NCI-H524 treated with DMSO at 0.1 percent for 48 hours (cell line): ENCODE measurements at regions not wholly inside any gene's neighbourhood (a gene's known extent, or its start where the extent isn't known, plus 50 kb on each side); places are given as distances from the start of the nearest gene placed in this dataset.
A peak's percentile ranks its signal among the peaks of the same experiment; 100 is the strongest.
"Not testable (repeated sequence)": the region's sequence is repeated elsewhere in the genome, so short reads cannot be mapped to it uniquely, and the experiment has no call there.

ENCODE experiments used
- DNase-seq: peaks from one replicate; lab custom pipeline; 2025; lab: John Stamatoyannopoulos, UW

DNA sequence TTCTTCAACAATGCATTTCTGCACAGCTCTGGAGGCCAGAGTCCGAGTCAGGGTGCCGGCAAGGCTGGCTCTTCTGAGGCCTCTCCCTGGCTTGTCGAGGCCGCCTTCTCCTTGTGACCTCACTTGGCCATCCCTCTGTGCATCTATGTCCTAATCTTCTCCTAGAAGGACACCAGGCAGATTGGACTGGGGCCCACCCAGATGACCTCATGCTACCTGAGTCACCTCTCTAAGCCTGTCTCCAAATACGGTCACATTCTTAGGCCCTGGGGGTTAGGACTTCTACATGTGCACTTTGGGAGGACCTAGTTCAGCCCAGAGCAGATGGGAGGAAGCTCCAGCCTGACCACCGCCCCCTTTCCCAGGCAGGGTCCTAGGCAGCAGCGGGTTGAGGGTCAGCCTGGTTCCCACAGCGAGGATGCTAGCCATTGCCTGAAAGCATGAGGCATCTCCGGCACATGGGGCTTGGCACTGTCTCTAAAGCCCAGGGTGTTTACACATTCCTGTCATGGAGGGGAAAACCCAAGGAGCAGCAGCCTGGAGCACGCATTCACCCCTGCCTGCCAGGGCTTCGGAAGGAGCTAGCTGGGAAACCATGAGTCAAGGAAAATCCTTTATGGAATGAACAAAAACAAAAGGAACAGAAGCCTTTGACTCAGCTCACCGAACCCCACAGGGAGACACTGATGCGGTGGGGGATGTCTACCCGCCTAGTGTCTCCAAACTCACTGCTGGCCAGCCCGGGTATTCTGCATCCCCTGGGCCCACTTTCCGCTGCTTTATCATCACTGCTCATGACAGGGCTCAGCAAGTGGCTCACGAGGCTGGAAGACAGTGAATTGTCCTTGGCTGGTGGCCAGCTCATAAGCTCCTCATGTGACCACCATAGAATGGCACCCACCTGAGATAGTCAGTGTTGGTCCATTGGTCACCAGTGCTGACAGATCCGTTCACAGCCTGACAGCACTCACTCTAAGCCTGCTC is 140.2 kb upstream of the ZNF469 start:
- DNase-seq = not testable (repeated sequence)

DNA sequence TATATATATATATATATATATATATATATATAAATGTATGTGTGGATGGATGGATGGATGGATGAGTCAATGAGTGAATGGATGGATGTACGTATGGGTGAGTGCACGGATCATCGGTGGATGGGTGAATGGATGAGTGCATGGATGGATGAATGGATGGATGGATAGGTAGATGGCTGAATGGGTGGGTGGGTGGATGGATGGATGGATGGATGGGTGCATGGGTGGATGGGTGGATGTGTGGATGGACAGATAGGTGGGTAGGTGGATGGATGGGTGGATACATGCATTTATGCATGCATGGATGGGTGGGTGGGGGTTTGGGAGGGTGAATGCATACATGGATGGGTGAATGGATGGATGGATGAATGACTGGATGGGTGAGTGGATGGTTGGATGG is 138.8 kb upstream of the ZNF469 start:
- DNase-seq = not testable (repeated sequence)

DNA sequence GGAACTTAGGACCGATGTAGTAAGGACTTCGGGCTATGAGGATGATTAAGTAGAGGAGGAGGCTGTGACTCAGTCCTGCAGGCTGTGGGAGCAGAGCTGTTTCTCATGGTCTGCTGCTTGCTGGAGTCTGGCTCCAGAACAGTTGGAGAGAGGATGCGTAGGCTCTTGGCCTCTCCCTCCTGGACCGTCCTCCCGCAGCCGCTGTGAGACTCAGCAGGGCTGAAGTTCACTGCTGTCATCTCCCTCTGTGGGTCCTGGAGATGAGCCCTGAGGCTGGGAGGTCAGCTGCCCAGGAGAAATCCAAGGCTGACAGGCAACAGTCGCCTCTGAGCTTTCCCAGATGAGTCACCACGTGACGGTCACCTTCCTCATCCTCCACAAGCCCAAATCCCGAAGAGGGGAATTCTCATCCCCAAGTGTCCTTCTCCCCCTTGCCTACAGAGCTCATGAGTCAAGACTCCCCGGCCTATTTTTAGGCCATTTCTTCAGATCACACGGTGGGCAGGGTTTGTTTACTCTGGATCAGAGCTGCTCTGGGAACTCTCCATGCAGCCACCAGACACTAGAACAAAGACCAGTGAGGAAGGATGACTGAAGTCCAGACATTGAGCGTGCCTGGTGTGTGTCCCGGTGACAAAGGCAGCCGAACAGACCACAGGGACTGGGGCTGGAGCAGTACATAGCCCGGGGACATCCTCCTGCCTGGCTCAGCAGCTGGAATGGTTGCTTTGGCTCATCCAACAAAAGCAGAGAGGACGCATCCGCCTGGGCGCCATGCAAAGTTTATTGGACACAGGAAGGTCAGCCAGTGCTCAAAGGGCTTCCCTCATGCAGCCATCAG is 137.3 kb upstream of the ZNF469 start:
- DNase-seq = not testable (repeated sequence)

DNA sequence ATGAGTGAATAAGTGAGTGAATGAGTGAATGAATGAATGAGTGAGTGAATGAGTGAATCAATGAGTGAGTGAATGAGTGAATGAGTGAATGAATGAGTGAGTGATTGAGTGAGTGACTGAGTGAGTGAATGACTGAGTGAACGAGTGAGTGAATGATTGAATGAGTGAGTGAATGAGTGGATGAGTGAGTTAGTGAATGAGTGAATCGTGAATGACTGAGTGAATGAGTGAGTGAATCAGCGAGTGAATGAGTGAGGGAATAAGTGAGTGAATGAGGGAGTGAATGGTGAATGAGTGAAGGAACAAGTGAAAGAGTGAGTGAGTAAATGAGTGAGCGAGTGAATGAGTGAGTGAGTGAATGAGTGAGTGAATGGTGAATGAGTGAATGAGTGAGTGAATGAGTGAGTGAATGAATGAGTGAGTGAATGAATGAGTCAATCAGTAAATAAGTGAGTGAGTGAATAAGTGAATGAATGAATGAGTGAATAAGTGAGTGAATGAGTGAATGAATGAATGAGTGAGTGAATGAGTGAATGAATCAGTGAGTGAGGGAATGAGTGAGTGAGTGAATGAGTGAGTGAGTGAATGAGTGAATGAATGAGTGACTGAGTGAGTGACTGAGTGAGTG is 135.7 kb upstream of the ZNF469 start:
- DNase-seq = not testable (repeated sequence)

GRCh38 chr16:88247583-88247966 is 135.2 kb upstream of the ZNF469 start:
- not testable (repeated sequence) for DNase-seq

DNA sequence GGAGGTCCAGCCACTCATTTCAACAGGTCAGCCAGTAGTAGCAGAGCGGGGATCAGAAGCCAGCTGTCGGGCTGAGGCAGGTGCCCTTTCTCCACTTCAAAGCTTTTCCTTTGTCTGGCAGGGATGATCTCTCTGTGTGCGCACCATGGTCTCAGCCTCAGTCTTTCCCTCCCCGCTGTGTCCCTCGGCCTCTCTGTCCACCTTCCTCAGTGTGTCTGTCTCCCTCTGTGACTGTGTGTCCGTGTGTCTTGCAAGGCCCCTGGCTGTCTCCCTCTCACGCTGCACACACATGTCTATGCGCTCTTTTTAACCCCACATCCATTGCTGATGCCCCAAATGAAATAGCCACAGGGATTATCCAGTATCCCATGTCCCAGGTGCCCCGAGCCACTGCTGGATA is 134.0 kb upstream of the ZNF469 start:
- DNase-seq = not testable (repeated sequence)

GRCh38 chr16:88250381-88250780 is 132.4 kb upstream of the ZNF469 start:
- not testable (repeated sequence) for DNase-seq

- DNase-seq = not testable (repeated sequence)
Observed at GRCh38 chr16:88252057-88252794, 130.5 kb upstream of the ZNF469 start.

DNA sequence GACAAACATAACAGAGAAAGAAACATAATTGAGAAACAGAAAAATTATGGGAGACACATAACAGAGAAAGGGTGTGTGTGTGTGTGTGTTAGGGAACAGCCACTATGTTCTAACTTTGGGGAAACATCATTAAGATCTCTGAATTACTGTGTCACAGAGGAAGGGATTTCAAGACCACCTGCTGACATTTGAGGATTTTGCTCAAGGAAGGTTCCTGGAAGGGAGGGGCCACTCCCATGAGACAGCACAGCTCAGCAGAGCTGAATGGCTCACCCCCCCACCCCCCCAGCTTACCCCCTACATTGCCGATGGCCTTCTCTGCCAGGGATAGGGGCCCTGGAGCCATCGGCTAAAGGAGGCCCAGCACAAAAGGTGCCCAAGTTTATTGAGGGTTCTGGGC is 124.6 kb upstream of the ZNF469 start:
- DNase-seq = not testable (repeated sequence)

- DNase-seq = not testable (repeated sequence)
Observed at GRCh38 chr16:88258764-88259525, 123.8 kb upstream of the ZNF469 start.

DNA sequence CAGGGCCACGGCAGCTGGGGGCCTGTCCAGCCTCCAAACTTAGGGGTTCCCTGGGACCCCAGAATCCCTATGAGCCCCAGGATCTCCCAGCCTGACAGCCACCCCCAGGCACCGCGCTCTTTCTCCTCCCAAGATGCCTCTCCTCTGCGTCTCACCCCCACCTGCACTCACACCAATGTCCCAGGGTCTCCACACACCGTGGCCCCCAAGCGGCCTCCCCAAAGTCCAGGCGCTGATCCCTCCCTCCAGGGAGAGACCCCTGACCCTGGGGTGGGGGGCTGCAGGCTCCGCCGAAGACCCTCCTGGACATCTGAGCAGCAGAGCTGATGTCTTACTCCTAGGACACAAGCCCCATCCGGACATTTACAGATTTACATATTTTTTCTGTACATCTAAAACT is 123.2 kb upstream of the ZNF469 start:
- not testable (repeated sequence) for DNase-seq

DNA sequence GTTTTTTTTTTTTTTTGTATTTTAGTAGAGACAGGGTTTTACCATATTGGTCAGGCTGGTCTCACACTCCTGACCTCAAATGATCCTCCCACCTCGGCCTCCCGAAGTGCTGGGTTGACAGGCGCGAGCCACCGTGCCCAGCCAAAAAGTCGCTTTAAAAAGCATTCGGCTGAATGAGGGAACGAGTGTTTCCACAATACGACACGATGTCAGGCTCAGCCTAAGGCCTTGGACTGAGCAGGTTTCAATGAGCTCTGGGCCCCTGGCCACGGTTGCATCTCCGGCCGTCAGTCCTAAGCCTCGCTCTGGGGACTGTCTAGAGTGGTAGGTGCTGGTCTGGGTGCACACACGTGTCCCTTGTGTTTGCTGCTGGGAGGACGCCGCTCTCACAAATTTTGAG is 122.6 kb upstream of the ZNF469 start:
- DNase-seq = not testable (repeated sequence)

DNA sequence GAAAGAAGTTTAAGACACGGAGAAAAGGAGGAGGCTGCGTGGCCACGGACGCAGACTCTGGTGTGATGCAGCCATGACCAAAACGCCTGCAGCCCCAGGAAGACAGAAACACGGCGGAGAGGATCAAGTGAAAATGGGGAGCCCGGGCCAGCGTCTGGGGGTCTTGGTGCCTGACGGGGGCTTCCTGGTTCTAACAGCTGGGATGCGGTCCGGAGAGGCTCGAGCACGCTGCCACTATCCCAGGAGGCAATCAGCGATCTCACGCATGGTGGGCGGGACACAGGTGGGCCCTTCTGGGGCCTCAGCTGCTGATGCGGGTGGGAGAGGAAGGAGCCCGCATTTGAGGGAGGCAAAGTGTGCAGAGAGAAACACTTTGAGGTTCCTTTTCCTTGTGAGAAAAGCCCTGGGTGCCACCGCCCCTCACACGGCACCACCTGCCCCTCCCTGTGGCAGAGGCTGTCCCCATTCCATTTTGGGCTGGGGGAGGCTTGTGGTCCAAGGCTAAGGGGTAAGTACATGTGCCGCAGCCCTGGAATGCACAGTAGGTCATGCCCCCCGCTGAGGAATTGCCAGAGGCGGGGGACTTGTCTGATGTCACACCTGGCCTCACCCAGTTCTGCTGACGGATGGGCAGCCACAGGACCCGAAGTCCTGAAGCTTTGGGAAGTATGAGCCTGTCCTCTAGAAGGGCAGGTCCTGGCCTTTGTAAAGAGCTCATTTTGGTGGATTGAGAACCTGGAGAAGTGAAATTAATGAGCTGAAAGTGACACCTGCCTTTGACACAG is 121.7 kb upstream of the ZNF469 start:
- not testable (repeated sequence) for DNase-seq

DNA sequence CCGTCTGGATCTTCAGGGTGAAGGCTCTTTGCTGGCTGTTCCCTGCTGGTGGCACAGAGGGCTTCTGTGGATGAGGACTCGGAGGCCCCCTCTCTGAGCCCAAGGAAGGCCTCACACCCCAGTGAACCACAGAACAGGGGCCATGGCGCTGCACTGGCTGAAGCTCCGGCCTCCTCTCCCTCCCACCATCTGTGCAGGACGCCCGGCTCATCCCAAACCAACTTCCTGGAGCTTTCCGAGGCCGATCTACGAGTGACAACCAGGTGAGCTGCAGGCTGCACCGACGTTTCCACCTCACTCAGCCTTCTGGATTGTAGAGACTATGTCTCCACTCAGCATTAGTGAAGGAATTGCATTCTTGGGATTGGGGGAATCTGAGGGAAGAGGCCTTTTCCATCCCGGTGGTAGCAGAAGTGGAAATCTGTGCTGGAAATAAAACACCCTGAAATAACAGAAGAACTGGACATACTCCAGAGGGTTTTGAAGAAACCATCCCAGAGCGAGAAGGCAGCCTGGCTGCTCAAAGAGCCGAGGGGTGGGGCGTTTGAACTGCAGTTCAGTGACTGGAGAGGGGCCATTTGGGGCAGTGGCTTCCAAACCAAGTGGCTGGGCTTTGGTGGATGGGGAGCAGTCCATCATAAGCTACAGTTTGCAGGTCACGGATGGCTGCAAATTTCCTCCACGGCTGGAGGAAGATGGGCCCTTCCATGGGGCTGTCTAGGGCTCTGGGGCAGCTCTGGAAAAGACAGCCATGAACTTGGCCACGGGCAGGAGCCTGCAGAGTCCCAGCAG is 120.7 kb upstream of the ZNF469 start:
- DNase-seq = not testable (repeated sequence)

DNA sequence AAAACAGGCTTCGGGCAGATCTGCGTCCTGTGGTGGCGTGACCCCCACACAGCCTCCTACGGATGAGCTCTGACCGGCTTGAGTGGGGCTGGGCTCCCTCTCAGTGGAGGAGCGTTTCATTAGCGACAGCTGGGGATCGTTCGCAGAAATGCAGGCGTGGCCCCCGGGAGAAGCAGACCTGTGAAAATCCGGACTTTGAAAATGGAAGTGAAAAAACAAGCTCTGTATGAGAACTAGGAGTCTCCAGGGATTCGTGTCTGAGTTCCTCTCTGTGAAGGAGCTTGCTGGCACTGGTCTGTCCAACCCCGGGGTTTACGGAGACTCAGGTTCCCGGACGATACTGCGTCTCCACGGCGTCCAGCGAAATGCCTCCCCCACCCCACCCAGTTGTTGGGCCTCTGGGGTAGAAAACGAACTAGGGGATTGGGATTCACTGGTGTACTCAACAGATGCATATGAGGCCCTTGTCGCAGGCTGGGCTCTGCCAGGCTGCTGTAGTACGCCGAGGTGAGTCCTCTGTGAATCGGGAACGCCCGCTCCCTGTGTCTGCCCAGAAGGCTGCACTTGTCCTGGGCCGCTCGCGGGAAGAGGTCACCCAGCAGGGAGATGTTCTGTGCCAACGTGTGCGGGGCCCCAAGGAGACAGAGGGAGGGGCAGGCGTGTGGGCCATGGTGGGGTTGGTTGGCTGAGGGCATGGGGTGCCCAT is 119.7 kb upstream of the ZNF469 start:
- DNase-seq = peak; percentile 10

DNA sequence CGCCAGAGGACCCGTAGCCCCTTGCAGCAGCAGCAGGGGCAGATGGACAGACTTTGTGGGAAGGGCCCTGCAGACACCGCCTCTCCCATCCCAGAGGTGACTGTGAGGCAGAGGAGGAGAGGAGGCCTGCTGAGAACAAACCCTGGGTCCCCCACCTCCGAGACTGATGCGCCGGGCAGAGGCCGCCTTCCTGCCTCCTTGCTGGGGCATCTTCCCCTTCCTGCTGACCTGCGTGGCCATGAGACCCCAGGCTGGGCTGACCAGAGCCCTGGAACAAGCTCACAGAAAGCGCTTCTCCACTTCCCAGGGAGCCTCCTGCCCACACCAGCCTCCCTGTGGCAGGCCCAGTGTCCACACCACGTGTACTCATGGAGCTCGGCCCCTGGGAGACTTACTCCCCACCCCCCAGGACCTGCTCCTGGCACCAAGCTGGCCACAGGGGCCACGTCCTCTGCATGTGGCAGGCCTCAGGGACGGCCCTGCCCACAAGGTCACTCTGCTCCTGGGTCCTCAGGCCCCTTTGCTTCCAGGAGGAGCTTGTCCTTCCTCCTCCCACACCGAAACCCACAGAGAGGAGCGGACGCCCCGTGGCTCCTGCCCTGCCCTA is 119.0 kb upstream of the ZNF469 start:
- DNase-seq = not testable (repeated sequence)

GRCh38 chr16:88264641-88265285 is 118.0 kb upstream of the ZNF469 start:
- DNase-seq = no peak
